ENCODE measurements at regions not wholly inside any gene's neighbourhood (a gene's known extent, or its start where the extent isn't known, plus 50 kb on each side); places are given as distances from the start of the nearest gene placed in this dataset.

- H3K4me3 ChIP-seq (ENCODE audit: low read depth, low read length): no peak overlapping the region
- DNase-seq (ENCODE audit: low read depth): no peak
- no peak for TF ChIP-seq CTCF (IDR thresholded peaks at IDR 0.05; ENCODE audit: insufficient read depth, low read depth, low read length)
These were observed 246.7 kb downstream of the HLX start for GRCh38 chr1:221125976-221126375.

- no peak overlapping the region for H3K4me3 ChIP-seq (ENCODE audit: low read depth, low read length)
- no peak for TF ChIP-seq CTCF (IDR thresholded peaks at IDR 0.05; ENCODE audit: insufficient read depth, low read depth, low read length)
- no peak for DNase-seq (ENCODE audit: low read depth)
These were observed 258.4 kb downstream of the HLX start for GRCh38 chr1:221137666-221138065.

- H3K4me3 ChIP-seq (ENCODE audit: low read depth, low read length): no peak overlapping the region
- no peak for DNase-seq (ENCODE audit: low read depth)
- no peak for TF ChIP-seq CTCF (IDR thresholded peaks at IDR 0.05; ENCODE audit: insufficient read depth, low read depth, low read length)
These were observed 259.3 kb downstream of the HLX start for GRCh38 chr1:221138516-221138915.

- no peak for TF ChIP-seq CTCF (IDR thresholded peaks at IDR 0.05; ENCODE audit: insufficient read depth, low read depth, low read length)
- DNase-seq (ENCODE audit: low read depth): no peak
- no peak overlapping the region for H3K4me3 ChIP-seq (ENCODE audit: low read depth, low read length)
These were observed 260.7 kb downstream of the HLX start for GRCh38 chr1:221139991-221140390.

GRCh38 chr1:221141096-221141495, 261.9 kb downstream of the HLX start:
- no peak for TF ChIP-seq CTCF (IDR thresholded peaks at IDR 0.05; ENCODE audit: insufficient read depth, low read depth, low read length)
- no peak for DNase-seq (ENCODE audit: low read depth)
- H3K4me3 ChIP-seq (ENCODE audit: low read depth, low read length): no peak overlapping the region

GRCh38 chr1:221141606-221142285, 262.5 kb downstream of the HLX start:
- no peak for DNase-seq (ENCODE audit: low read depth)
- no peak for TF ChIP-seq CTCF (IDR thresholded peaks at IDR 0.05; ENCODE audit: insufficient read depth, low read depth, low read length)
- H3K4me3 ChIP-seq (ENCODE audit: low read depth, low read length): no peak overlapping the region

- no peak for DNase-seq (ENCODE audit: low read depth)
- no peak for TF ChIP-seq CTCF (IDR thresholded peaks at IDR 0.05; ENCODE audit: insufficient read depth, low read depth, low read length)
- no peak overlapping the region for H3K4me3 ChIP-seq (ENCODE audit: low read depth, low read length)
These were observed 269.4 kb downstream of the HLX start for GRCh38 chr1:221148660-221149059.
